HG03520 (cell line): ENCODE measurements at regions not wholly inside any gene's neighbourhood (a gene's known extent, or its start where the extent isn't known, plus 50 kb on each side); places are given as distances from the start of the nearest gene placed in this dataset.

ENCODE experiments used
- ATAC-seq: cut with Tn5 transposase; IDR thresholded peaks from one replicate; pipeline ENCODE4 v1.9.1; 2021; ENCODE audit warnings: mild to moderate bottlenecking, moderate library complexity; ENCODE audit not compliant: unreplicated experiment

DNA sequence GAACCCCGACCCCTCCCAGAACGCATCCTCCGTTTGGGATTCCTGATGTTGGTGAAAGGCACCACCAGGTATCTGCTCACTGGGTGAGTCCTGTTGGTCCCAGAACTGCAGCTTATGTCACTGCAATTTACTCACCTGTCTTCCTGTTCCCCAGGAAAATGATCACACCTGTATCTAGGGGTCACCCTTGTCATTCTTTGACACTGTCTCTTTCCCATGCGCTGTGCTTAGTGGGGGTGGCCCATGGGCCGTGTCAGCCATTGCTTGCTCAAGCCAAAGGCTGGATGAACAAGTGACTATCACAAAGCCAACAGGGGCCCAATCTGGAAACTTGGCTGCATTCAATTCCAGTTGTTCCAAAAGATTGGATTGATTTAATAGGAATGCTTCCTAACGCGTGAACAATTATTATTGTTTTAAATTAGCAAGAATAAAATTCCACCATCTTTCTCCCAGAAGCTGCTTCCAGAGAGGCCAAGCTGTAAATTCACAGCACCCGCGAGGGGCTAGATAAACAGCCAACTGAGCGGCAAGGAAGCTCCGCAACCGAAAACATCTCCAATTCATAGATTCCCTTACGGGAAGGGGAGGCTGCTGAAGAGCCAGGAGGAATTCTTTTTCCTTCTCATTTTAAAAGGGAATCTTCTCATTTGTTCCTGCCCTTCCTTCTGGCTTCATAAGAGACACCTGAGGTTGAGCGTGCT, 134.8 kb upstream of the ZMIZ1 start:
- no peak for ATAC-seq

DNA sequence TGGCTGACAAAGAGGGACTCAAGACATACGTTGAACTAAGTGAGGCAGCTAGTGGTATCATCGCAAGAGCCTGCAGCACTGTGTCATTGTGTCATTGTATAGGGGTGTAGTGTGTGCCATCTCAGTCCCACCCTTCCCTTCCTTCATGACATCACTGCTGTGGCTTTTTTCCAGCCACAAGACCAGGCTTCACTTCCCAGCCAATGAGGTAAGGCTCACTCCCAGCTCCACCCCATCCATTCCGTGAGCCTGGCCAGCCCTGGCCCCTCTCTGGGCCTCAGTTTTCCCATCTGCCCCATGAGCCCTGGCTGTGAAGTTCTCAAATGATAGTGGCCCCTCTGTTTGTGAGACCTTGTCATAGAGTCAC, 134.3 kb upstream of the ZMIZ1 start:
- ATAC-seq: no peak

DNA sequence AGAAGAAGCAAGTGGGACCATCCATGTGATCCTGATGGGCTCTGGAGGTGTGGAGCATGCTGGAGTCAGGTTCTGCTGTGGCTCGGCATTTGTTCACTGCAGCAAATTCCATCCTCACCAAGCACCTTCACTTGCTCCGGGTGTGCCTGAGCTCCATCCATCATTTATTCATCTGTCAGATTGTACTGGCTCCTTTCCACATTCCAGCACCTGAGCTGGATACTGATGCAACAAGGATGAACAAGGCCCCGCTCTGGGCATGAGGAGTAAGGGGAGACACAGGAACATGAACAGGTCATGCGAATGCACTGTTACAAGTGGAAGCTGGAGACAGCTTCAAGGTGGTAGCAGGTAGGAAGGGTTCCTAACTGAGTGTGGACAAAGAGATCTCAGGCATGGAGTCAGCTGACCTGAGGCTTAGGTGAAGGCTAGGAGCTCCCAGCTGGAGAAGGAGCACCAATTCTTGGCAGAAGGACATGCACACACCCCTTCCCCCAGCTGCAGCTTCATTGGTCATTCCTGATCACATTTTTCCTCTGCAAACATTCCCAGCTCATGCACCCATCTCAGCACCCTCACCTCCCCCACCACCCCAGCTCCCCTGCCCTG, 133.7 kb upstream of the ZMIZ1 start:
- no peak for ATAC-seq

DNA sequence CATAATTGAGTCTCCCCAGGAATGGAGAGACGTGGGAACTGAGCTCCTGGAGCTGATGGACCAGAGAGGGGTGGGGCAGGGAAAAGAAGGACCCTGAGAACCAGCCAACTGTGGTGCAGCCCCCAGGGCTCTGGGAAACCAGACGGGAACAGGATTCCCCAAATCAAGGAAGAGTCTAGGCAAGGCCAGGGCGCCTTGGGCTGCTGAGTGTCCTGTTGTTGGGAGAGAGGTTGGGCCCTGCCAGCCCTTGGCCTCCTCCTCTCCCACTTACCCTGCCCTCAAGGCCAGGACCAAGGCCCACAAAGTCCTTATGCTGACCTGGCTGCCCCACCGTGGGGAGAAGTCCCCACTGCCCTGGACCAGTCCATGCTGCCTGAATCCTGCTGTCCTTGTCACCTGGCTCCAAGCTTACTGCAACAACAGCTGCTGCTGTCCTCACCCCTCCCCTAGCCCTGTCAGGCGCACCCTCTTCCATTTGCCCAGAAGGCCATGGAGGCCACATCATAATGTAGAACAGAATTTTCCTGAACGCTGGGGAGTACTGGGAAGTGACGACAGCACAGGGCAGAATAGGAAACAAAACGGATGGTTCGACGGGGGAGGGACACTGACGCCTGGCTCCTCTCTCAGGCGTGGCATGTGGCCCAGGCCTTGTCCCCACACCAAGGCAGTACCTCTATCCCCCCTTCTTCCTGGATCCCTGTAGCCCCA, 132.9 kb upstream of the ZMIZ1 start:
- no peak for ATAC-seq

DNA sequence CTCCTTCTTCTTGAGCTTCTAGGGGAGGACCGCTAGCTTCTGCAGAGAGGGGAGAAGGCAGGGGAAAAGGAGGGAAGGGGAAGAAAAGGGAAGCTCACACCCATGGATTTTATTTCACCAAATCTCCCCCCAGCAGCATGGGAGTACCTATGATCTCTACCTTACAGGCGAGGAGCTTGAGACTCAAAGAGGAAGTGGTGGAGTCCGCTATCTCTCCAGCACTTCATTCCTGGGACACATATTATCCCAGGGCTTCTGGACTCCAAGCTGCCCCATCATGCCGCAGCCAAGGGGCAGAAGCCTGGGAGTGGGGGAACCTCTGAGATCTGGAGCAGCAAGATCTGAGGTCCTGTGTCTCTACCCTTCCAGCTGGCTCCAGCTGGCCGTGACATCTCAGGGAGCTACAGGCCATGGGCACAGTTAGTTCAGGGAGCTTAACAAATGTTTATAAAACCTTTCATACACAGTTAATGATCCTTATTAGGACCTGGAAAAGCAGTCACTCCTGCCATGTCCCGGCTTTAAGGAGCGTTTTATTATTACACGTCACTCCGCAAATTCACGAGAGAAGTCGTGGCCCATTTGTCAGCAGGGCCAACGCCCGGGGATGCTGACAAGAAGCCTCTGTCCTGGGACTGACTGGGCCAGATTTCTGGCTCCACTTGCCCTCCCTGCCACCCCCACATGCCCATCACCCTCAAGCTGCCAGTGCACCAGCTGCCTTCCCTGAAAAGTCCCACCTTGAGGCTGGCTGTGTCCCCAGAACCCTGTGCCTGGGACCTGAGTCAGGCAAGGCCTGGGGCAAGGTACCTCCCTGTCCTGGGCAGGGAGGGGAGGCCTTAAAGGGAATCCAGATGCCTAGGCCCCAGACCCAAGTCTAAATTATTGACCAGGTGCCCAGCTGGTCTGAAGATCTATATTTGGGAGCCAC, 132.1 kb upstream of the ZMIZ1 start:
- no peak for ATAC-seq

DNA sequence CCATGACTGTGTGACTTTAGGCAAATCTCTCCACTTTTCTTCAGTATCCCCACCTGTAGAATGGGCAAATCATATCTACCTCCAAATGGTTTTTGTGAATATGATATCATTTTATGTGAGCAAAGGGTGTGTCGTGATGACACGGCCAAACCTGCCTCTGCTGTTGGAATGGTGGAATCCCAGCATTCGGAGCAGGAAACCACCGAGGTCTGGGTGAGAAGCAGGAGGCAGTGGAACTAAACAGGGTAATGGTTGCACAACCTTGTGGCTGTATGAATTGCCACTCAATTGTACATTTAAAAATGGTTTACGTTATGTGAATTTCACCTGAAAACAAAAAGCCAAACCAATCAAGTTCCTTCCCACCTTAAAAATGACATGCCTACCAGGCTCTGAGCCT, 131.4 kb upstream of the ZMIZ1 start:
- no peak for ATAC-seq

DNA sequence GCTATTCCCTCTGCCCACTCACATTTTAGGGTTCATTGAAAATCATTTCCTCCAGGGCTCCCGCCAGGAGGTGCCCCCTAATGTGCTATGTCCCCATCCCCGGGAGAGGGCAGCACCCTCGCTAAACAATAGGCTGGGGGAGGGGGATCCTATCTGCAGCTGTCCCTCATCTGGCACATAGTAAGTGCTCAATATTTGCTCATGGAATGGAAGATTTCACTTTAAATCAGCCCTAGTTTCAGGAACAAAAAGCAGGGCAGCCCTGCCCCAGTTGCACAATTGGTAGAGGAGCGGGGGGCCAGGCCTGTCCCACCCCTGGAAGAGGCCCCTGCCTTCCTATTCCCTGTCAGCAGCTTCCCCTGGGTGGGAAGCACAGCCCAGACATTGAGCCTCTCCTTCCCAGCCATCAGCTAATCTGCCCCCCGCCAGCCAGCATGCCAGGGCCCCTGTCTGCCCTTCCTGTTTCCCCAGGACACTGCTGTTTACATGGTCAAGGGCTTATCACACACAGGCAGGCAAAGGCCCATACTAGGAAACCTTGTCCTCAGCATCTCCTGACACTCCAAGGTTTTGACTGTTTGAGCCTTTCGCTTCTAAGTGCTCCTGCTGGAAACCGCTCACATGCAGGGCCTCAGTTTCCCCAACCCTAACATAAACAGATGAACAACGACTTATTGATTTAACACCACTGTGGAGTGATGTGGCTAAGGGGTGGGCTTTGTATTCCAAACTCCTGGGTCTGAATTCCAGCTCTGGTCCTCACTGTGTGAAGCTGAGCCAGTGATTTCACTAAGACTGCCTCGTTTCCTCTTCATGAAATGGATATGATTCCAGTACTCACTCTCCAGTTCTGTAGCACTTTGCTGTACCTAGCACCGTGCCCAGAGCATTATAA, 130.7 kb upstream of the ZMIZ1 start:
- no peak for ATAC-seq

DNA sequence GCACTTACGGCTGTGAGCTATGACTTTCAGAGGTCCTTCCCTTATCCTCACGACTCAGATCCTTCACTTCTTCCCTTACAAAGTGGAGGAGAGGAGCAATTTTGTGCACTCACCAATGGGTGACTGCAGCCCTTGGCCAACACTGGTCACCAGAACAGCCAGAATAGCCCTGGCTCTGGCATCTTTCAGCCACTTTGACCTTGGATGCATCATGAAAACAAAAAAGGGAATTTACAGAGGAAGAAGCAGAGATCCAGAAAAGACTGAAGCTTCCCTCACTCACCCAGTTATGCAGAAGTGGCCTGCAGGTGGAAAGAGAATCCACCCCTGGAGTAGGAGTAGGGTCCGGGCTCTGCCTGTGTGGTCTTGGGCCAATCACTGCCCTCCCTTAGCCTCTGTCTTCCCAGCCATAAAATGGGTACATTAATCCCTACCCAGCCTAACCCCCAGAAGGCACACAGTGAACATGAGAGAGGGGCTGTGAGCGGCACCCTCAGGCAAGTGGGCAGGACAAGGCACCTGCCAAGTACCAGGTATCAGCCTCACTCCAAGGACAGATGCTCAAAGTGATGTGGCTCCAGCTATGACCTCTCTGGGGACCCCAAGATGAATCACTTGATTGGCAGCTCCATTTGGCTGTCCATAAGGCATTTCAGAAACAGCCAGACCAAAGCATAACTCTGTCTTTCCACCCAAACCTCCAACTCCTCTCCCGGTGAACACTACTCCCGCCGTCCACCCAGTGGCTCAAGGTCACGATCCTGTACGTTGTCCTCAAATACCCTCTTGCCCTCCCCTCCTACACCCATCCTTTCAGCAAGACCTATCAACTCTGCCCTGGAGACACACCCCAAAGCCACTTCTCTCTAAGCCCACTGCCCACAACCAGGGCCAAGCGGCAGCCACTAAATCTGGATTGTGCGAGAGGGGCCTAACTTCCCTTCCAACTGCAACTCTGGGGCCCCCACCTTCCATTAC, 129.8 kb upstream of the ZMIZ1 start:
- no peak for ATAC-seq

DNA sequence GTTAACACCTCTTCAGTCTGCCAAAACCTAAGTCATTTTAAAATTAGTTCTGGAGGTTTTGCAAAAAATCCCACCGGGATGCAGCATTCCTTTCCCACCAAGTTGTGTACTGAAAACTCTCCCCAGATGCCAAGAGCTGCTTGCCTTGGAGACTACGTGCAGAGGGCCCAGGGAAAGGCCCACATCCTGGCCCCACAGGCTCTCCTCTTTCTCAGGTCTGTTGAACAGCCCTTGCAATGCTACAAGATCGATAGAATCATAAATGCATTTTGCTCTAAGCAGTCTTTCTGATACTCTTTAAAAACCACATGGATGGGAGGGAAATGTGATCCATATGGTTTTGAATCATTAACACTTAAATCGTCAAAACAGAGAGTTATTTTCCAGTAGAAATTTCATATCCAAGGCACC, 126.7 kb upstream of the ZMIZ1 start:
- ATAC-seq: no peak

DNA sequence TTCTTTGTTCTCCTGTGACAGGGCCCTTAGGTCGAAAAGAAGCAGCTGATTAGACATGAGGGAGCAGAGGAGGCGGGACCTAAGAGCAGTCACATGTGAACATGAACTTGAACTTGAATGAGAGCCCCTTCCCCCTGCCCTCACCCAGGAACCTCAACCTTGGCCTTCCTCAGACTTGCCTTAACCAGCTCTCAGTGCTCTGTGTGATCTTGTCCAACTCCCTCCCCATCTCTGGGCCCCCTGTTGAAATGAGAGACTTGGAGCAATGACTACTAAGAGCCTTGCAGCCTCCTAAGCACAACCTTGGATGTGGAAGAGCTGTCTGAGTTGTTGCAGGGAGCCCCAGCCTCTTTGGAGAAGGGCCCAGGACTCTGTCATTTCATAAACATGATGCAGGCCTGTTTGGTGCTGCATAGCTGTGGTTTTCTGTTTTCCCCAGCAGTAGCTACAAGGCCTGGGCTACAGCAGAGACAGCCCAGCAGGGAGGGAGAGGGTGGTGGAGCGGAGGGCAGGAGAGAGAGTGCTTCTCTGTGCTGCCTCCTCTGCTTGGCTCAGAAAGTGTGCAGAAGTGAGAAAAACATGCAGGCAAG, 123.9 kb upstream of the ZMIZ1 start:
- no peak for ATAC-seq

DNA sequence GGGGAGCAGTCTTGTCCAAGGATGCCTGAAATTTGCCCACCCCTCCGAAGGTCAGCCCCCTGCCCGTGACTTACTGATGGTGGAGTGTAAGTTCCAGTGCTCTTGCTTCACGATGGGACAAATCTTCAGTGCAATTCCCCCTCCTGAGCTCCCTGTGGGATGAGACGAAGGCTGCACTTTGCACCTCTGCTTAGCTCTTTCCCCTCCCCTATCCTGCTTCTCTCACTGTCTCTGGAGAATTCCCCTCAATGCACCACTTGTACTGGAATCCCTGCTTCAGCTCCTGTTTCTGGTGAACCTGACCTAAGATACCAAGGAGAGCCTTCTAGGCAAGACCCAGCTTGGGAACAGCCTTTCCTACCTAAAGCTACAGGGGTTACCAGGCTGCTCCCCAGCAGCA, 122.9 kb upstream of the ZMIZ1 start:
- no peak for ATAC-seq

DNA sequence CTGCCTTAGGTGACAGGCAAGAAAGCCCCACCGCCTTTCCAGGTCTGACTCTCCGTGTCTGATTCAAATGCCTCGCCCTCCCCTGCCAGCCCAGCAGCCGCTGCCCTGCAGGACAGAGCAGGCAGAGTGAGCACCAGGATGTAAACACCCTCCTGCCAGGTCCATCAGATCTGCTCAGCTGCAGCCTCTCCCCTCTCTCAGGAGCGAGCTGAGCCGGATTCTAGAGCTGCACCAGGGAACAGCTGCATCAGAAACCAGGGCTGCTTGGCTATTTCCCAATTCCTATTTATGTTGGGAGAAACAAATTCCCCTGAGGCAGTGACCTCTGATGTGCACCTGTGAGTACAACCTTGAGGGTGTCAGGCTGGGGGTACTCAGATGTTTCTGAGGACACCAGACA, 121.5 kb upstream of the ZMIZ1 start:
- ATAC-seq: no peak

DNA sequence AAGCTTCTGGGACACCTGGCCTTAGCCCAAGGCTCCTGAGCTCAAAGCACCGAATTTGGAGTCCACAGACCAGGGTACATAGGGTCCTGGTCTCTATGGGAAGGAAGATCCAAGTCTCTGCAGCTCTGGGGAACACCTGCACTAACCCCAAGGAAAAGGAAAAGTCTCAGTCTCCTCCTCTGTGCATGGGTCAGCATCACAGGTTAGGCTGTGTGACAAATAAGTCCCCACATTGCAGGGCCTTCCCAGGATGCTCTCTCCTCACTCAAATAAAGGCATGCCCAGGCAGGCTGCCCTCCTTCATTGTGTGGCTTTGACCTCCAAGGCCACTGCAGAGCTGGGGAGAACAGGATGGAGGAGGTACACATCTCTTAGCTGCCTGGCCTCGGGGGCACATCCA, 121.0 kb upstream of the ZMIZ1 start:
- no peak for ATAC-seq

DNA sequence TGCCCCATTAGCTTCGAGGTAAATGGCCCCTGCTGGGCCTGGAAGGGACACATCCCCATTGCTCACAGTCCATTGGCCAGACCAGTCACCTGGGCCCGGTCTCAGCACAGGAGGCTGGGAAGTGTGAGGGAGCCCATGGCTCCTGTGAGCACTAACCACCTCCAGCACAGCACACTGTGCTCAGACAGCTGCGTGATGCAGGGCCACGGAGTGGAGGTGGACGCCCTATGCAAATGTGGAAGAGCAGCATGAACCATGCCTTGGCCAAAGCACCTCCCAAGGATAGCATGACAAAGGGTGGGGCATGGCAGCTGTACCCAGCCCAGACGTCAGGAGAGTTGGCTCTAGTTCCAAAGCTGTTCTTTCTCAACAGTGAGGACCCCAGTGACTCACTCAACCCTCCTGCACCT, 120.1 kb upstream of the ZMIZ1 start:
- no peak for ATAC-seq

DNA sequence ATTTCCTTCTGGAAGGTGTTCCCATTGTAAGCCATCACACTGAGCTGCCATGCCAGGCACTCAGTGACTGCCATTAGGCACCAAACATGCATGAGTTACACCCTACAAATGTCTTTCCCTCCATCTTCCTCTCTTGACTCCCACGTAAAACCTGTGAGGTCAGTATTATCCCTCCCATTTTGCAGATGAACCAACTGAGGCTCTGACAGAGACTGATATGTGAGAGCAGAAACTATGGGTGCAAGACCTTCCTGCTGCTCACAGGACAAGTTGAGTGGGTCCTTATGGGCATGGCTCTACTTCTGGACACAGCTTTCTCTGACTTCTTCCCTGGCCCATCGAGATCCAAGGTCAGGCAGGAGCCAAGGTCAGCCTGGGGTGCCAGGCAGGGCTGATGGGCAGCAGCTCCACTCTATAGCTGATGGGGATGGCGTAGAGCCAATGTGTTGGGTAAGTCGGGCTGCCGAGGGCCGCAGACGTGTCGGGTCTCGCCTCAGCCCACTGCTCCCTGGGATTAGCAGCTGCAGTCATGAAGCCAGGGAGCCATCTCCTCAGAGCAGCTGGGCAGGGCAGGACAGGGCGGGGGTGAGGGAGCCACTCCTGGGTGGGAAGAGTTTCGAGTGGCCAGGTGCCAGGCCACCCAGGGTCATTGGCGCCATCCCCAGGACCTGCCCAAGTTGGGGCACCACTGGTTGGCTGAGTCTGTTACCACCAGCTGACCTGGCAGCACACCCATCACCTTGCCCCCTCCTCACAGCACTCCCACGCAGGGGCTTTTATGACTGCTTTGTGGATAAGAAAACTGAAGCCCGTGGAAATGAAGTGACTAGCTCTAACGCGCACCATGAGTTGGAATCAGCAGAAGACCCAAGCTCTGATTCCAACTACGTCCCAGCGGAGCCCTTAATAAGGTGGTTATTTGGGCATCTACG, 117.8 kb upstream of the ZMIZ1 start:
- no peak for ATAC-seq

DNA sequence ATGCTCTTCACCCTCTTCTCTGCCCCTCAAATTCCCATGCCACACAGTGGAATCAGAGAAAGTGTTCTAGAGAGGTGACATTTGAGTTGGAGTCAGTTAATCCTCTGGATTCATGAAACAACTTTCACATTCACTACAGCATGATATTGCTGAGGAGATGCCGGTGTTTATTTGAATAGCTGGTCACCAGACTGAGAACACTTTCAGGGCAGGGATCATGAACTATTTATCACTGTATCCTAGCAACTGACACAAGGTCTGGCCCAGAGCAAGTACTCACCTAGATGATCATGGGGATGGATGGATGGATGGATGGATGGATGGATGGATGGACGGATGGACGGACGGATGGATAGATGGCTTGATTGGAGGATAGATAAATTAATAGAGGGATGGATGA, 116.7 kb upstream of the ZMIZ1 start:
- no peak for ATAC-seq

DNA sequence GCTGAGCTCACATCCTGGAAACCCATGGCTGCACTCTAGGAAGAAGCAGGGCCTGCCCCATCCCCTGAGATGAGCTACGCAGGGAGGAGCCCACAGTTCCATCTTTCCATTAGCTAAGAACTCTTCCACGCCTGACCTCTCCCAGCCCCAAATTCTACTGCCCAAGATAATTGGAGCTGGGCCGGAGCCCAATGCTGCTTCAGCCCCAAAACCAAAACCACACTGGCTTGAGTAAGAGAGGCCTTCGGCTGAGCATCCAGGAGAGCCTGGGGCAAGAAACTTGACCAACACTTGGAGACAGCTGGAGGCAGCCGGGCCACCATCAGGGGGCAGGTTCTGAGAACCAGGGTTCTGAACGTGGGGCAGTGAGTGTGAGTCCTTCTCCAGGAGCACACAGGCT, 116.1 kb upstream of the ZMIZ1 start:
- ATAC-seq: no peak
